HG03095 (cell line): ENCODE measurements at regions not wholly inside any gene's neighbourhood (a gene's known extent, or its start where the extent isn't known, plus 50 kb on each side); places are given as distances from the start of the nearest gene placed in this dataset.
"Not testable (repeated sequence)": the region's sequence is repeated elsewhere in the genome, so short reads cannot be mapped to it uniquely, and the experiment has no call there.

Source experiments
- ATAC-seq: cut with Tn5 transposase; IDR thresholded peaks from one replicate; pipeline ENCODE4 v1.9.1; 2021; ENCODE audit warnings: moderate library complexity; ENCODE audit not compliant: unreplicated experiment

- ATAC-seq = no peak
These were observed 54.5 kb downstream of the IRX5 start for GRCh38 chr16:54985156-54985555.

- ATAC-seq = no peak
These were observed 55.0 kb downstream of the IRX5 start for GRCh38 chr16:54985668-54986067.

- no peak for ATAC-seq
These were observed 55.7 kb downstream of the IRX5 start for GRCh38 chr16:54986409-54986808.

GRCh38 chr16:54987081-54987480, 56.4 kb downstream of the IRX5 start:
- ATAC-seq = no peak

GRCh38 chr16:54991525-54991924, 60.9 kb downstream of the IRX5 start:
- no peak for ATAC-seq

- not testable (repeated sequence) for ATAC-seq
These were observed 61.3 kb downstream of the IRX5 start for GRCh38 chr16:54991946-54992345.

- ATAC-seq = no peak
These were observed 62.6 kb downstream of the IRX5 start for GRCh38 chr16:54993106-54993895.

GRCh38 chr16:54996186-54996585, 65.5 kb downstream of the IRX5 start:
- ATAC-seq = no peak

- ATAC-seq = no peak
These were observed 68.2 kb downstream of the IRX5 start for GRCh38 chr16:54998834-54999233.

- ATAC-seq = no peak
These were observed 68.8 kb downstream of the IRX5 start for GRCh38 chr16:54999481-54999880.

GRCh38 chr16:55000595-55000994, 69.9 kb downstream of the IRX5 start:
- no peak for ATAC-seq

GRCh38 chr16:55001931-55002330, 71.3 kb downstream of the IRX5 start:
- ATAC-seq = no peak

- ATAC-seq = no peak
These were observed 71.8 kb downstream of the IRX5 start for GRCh38 chr16:55002419-55002818.

GRCh38 chr16:55003306-55003705, 72.6 kb downstream of the IRX5 start:
- no peak for ATAC-seq

GRCh38 chr16:55003916-55004315, 73.3 kb downstream of the IRX5 start:
- ATAC-seq = no peak

- no peak for ATAC-seq
These were observed 76.8 kb downstream of the IRX5 start for GRCh38 chr16:55007504-55007903.

- ATAC-seq = no peak
These were observed 78.3 kb downstream of the IRX5 start for GRCh38 chr16:55008836-55009510.

GRCh38 chr16:55009581-55009980, 78.9 kb downstream of the IRX5 start:
- no peak for ATAC-seq

- no peak for ATAC-seq
These were observed 80.0 kb downstream of the IRX5 start for GRCh38 chr16:55010492-55011160.

GRCh38 chr16:55012362-55012761, 81.7 kb downstream of the IRX5 start:
- ATAC-seq = no peak

GRCh38 chr16:55012793-55013192, 82.1 kb downstream of the IRX5 start:
- ATAC-seq = no peak

- no peak for ATAC-seq
These were observed 83.4 kb downstream of the IRX5 start for GRCh38 chr16:55014022-55014421.
